Keratinocyte (primary cell): ENCODE measurements at regions not wholly inside any gene's neighbourhood (a gene's known extent, or its start where the extent isn't known, plus 50 kb on each side); places are given as distances from the start of the nearest gene placed in this dataset.

Experiments
- DNase-seq: peaks from one replicate; pipeline ENCODE4 v3.0.0-alpha.2; 2011; ENCODE audit warnings: low read depth, missing footprints, low spot score
- FAIRE-seq: peaks from 2 replicates; lab custom pipeline; 2011; peaks lifted over from hg19 to GRCh38; lab: Jason Lieb, UNC
- H2AFZ ChIP-seq: 2 replicates; pipeline ENCODE4 v1.6.0; 2012; ENCODE audit warnings: low read length, control low read depth, inconsistent platforms; ENCODE audit not compliant: control insufficient read depth
- H3K27ac ChIP-seq: 2 replicates; pipeline ENCODE4 v1.5.1; 2011; ENCODE audit warnings: low read length; ENCODE audit not compliant: control insufficient read depth, insufficient read depth
- H3K27me3 ChIP-seq: 3 replicates; pipeline ENCODE4 v1.6.0; 2011; ENCODE audit warnings: low read length; ENCODE audit not compliant: control insufficient read depth, insufficient read depth; ENCODE audit errors: extremely low read depth
- H3K36me3 ChIP-seq, 2 experiments: 2 replicates in 1 of 2; 3 replicates in 1 of 2; pipeline ENCODE4 v1.5.1; 2011; ENCODE audit warnings: low read length in 2 of 2, mild to moderate bottlenecking in 1 of 2; ENCODE audit not compliant: control insufficient read depth in 2 of 2, insufficient read depth in 2 of 2; ENCODE audit errors: extremely low read depth in 1 of 2
- H3K4me1 ChIP-seq: 3 replicates; pipeline ENCODE4 v1.5.1; 2011; ENCODE audit warnings: low read length; ENCODE audit not compliant: control insufficient read depth, insufficient read depth; ENCODE audit errors: extremely low read depth
- H3K4me2 ChIP-seq: 3 replicates; pipeline ENCODE4 v1.6.0; 2011; ENCODE audit warnings: low read depth, low read length; ENCODE audit not compliant: control insufficient read depth, insufficient read depth; ENCODE audit errors: extremely low read depth
- H3K4me3 ChIP-seq, 3 experiments: fragments of 200-600 bp in 1 of 3; sonication (generic) in 1 of 3; 2 replicates in 2 of 3; 3 replicates in 1 of 3; pipeline ENCODE4 v1.5.1; 2011 to 2016; ENCODE audit warnings: low read length in 3 of 3, mild to moderate bottlenecking in 3 of 3, control low read depth in 2 of 3, inconsistent platforms in 1 of 3, low read depth in 1 of 3, mixed read lengths in 1 of 3, mixed run types in 1 of 3, moderate library complexity in 1 of 3; ENCODE audit not compliant: control insufficient read depth in 2 of 3, insufficient read depth in 2 of 3; ENCODE audit errors: extremely low read depth in 1 of 3
- H3K79me2 ChIP-seq: 2 replicates; pipeline ENCODE4 v1.6.0; 2012; ENCODE audit warnings: low read length; ENCODE audit not compliant: control insufficient read depth, insufficient read depth
- H3K9ac ChIP-seq: 3 replicates; pipeline ENCODE4 v1.6.0; 2011; ENCODE audit warnings: low read length; ENCODE audit not compliant: control insufficient read depth, insufficient read depth; ENCODE audit errors: extremely low read depth
- H3K9me1 ChIP-seq: 3 replicates; pipeline ENCODE4 v1.6.0; 2011; ENCODE audit warnings: low read length; ENCODE audit not compliant: control insufficient read depth, insufficient read depth; ENCODE audit errors: extremely low read depth
- H3K9me3 ChIP-seq: 2 replicates; pipeline ENCODE4 v1.5.1; 2012; ENCODE audit warnings: low read depth, low read length; ENCODE audit not compliant: control insufficient read depth
- H4K20me1 ChIP-seq: 3 replicates; pipeline ENCODE4 v1.6.0; 2011; ENCODE audit warnings: low read length; ENCODE audit not compliant: control insufficient read depth, insufficient read depth; ENCODE audit errors: extremely low read depth
- CTCF ChIP-seq, 3 experiments: IDR thresholded peaks in 1 of 3; conservative IDR thresholded peaks in 1 of 3; optimal IDR thresholded peaks in 1 of 3; 2 replicates in 2 of 3; 3 replicates in 1 of 3; pipeline versions ENCODE3 to v1.5.1; 2011; ENCODE audit warnings: low read length in 3 of 3, mild to moderate bottlenecking in 3 of 3, moderate library complexity in 2 of 3, control low read depth in 1 of 3, inconsistent platforms in 1 of 3; ENCODE audit not compliant: insufficient read depth in 2 of 3; ENCODE audit errors: extremely low read depth in 1 of 3
- EZH2 ChIP-seq: IDR thresholded peaks from one replicate; pipeline ENCODE4 v1.6.1; 2012; ENCODE audit warnings: inconsistent platforms, mild to moderate bottlenecking, low read length, moderate library complexity
- dilution Hi-C: fragments of 300-500 bp; cut with MboI; formaldehyde crosslinking; loops from one replicate; pipeline ENCODE4 v1.7.0; 2020; ENCODE audit warnings: low sequenced_read_pairs; ENCODE audit not compliant: extremely low pct_ligation_motif_present

- Histone ChIP-seq H3K36me3 (no peaks in the 10 kb centered on the region), H3K4me1 (no peaks in the 10 kb centered on the region)
- no peak for FAIRE-seq
These were observed 411.5 kb downstream of the TYW1 start for GRCh38 chr7:67408109-67408508.

GRCh38 chr7:67413670-67414069, 417.0 kb downstream of the TYW1 start:
- no peak for FAIRE-seq
- Histone ChIP-seq H3K9me1 (no peaks in the 10 kb centered on the region), H3K4me3 (no peak overlapping the region)

More at GRCh38 chr7:67408109-67408508, 411.5 kb downstream of the TYW1 start:
- TF ChIP-seq CTCF (optimal IDR thresholded peaks at IDR 0.05 in 1 of 3, IDR thresholded peaks at IDR 0.05 in 1 of 3, conservative IDR thresholded peaks at IDR 0.05 in 1 of 3; ENCODE audit: extremely low read depth in 1 of 3, insufficient read depth in 2 of 3, low read length in 3 of 3), result no peak
- no peak for TF ChIP-seq EZH2
- H3K9ac ChIP-seq, result no peak overlapping the region
- DNase-seq, result no peak
- H3K9me3 ChIP-seq, result no peaks in the 10 kb centered on the region
- no peak overlapping the region for H3K4me3 ChIP-seq
- no peaks in the 10 kb centered on the region for H3K9me1 ChIP-seq
- H3K27me3 ChIP-seq, result no peaks in the 10 kb centered on the region
- dilution Hi-C loops, result no loop called here
- H3K4me2 ChIP-seq, result no peak overlapping the region
- no peak overlapping the region for H2AFZ ChIP-seq
- H4K20me1 ChIP-seq, result no peaks in the 10 kb centered on the region
- H3K79me2 ChIP-seq, result no peaks in the 10 kb centered on the region
- H3K27ac ChIP-seq, result no peak overlapping the region

More at GRCh38 chr7:67413670-67414069, 417.0 kb downstream of the TYW1 start:
- H3K4me1 ChIP-seq, result no peaks in the 10 kb centered on the region
- no peaks in the 10 kb centered on the region for H3K9me3 ChIP-seq
- H3K27ac ChIP-seq, result no peak overlapping the region
- DNase-seq, result no peak
- H3K79me2 ChIP-seq, result no peaks in the 10 kb centered on the region
- H3K36me3 ChIP-seq, result no peaks in the 10 kb centered on the region
- no peak overlapping the region for H3K4me2 ChIP-seq
- H2AFZ ChIP-seq, result no peak overlapping the region
- dilution Hi-C loops, result no loop called here
- no peaks in the 10 kb centered on the region for H4K20me1 ChIP-seq
- H3K9ac ChIP-seq, result no peak overlapping the region
- TF ChIP-seq EZH2 (no peak), CTCF (optimal IDR thresholded peaks at IDR 0.05 in 1 of 3, IDR thresholded peaks at IDR 0.05 in 1 of 3, conservative IDR thresholded peaks at IDR 0.05 in 1 of 3; ENCODE audit: extremely low read depth in 1 of 3, insufficient read depth in 2 of 3, low read length in 3 of 3) (no peak)
- no peaks in the 10 kb centered on the region for H3K27me3 ChIP-seq
